ENCODE measurements at regions not wholly inside any gene's neighbourhood (a gene's known extent, or its start where the extent isn't known, plus 50 kb on each side); places are given as distances from the start of the nearest gene placed in this dataset.
"Not testable (repeated sequence)": the region's sequence is repeated elsewhere in the genome, so short reads cannot be mapped to it uniquely, and the experiment has no call there.

GRCh38 chr4:116639070-116639577 lies 446.3 kb downstream of the TRAM1L1 start:
- no peaks in the 10 kb centered on the region for H3K36me3 ChIP-seq (ENCODE audit: control insufficient read depth in 4 of 4, insufficient read depth in 4 of 4, low read length in 3 of 4)
- H3K4me1 ChIP-seq (ENCODE audit: control extremely low read depth in 1 of 4, control insufficient read depth in 4 of 4, insufficient read depth in 4 of 4, low read length in 3 of 4): peaks cover 0 to 2% (median 0%) of the 10 kb centered on the region in 4 experiments
- ChIA-PET CTCF (no interaction called here), POLR2A (no interaction called here)
- no CpG with 5 or more reads among the region's 3 CpGs for WGBS (ENCODE audit: insufficient coverage)
- no peak overlapping the region for H3K27ac ChIP-seq (ENCODE audit: insufficient read depth in 1 of 2, low read depth in 1 of 2, low read length in 2 of 2, poor library complexity in 1 of 2, severe bottlenecking in 2 of 2)
- no peak for DNase-seq
- no peaks in the 10 kb centered on the region for H3K9me3 ChIP-seq (ENCODE audit: control extremely low read depth in 1 of 5, control insufficient read depth in 4 of 5, insufficient read depth in 2 of 5, low read depth in 1 of 5, low read length in 4 of 5)
- H3K4me3 ChIP-seq (ENCODE audit: control insufficient read depth in 1 of 7, extremely low read depth in 1 of 7, insufficient read depth in 4 of 7, low read depth in 2 of 7, low read length in 6 of 7): no peak overlapping the region
- H3K27me3 ChIP-seq (replicated peaks in 2 of 5; ENCODE audit: control insufficient read depth in 4 of 5, insufficient read depth in 5 of 5, low read length in 4 of 5): no peaks in the 10 kb centered on the region

- POLR2A ChIA-PET: no interaction called here
- no peak for DNase-seq
- Histone ChIP-seq H3K36me3 (ENCODE audit: control insufficient read depth in 4 of 4, insufficient read depth in 4 of 4, low read length in 3 of 4) (no peaks in the 10 kb centered on the region), H3K4me3 (ENCODE audit: control insufficient read depth in 1 of 7, extremely low read depth in 1 of 7, insufficient read depth in 4 of 7, low read depth in 2 of 7, low read length in 6 of 7) (no peak overlapping the region), H3K27me3 (replicated peaks in 2 of 5; ENCODE audit: control insufficient read depth in 4 of 5, insufficient read depth in 5 of 5, low read length in 4 of 5) (no peaks in the 10 kb centered on the region), H3K9me3 (ENCODE audit: control extremely low read depth in 1 of 5, control insufficient read depth in 4 of 5, insufficient read depth in 2 of 5, low read depth in 1 of 5, low read length in 4 of 5) (no peaks in the 10 kb centered on the region), H3K4me1 (ENCODE audit: control extremely low read depth in 1 of 4, control insufficient read depth in 4 of 4, insufficient read depth in 4 of 4, low read length in 3 of 4) (peaks cover 0 to 2% (median 0%) of the 10 kb centered on the region in 4 experiments), H3K27ac (ENCODE audit: insufficient read depth in 1 of 2, low read depth in 1 of 2, low read length in 2 of 2, poor library complexity in 1 of 2, severe bottlenecking in 2 of 2) (no peak overlapping the region)
- CTCF ChIA-PET: no interaction called here
Observed at GRCh38 chr4:116638592-116638991, 446.8 kb downstream of the TRAM1L1 start.

- POLR2A ChIA-PET: no interaction called here
- no CpG with 5 or more reads among the region's 1 CpG for WGBS (ENCODE audit: insufficient coverage)
- CTCF ChIA-PET: no interaction called here
Observed at GRCh38 chr4:116636917-116637316, 448.5 kb downstream of the TRAM1L1 start.

GRCh38 chr4:116632269-116632668 lies 453.1 kb downstream of the TRAM1L1 start:
- no peaks in the 10 kb centered on the region for H3K27me3 ChIP-seq (replicated peaks in 2 of 5; ENCODE audit: control insufficient read depth in 4 of 5, insufficient read depth in 5 of 5, low read length in 4 of 5)
- no peak for DNase-seq
- H3K4me1 ChIP-seq (ENCODE audit: control extremely low read depth in 1 of 4, control insufficient read depth in 4 of 4, insufficient read depth in 4 of 4, low read length in 3 of 4): peaks cover 0 to 2% (median 0%) of the 10 kb centered on the region in 4 experiments
- H3K9me3 ChIP-seq (ENCODE audit: control extremely low read depth in 1 of 5, control insufficient read depth in 4 of 5, insufficient read depth in 2 of 5, low read depth in 1 of 5, low read length in 4 of 5): no peaks in the 10 kb centered on the region
- H3K27ac ChIP-seq (ENCODE audit: insufficient read depth in 1 of 2, low read depth in 1 of 2, low read length in 2 of 2, poor library complexity in 1 of 2, severe bottlenecking in 2 of 2): no peak overlapping the region
- no peaks in the 10 kb centered on the region for H3K36me3 ChIP-seq (ENCODE audit: control insufficient read depth in 4 of 4, insufficient read depth in 4 of 4, low read length in 3 of 4)
- POLR2A ChIA-PET: no interaction called here
- H3K4me3 ChIP-seq (ENCODE audit: control insufficient read depth in 1 of 7, extremely low read depth in 1 of 7, insufficient read depth in 4 of 7, low read depth in 2 of 7, low read length in 6 of 7): no peak overlapping the region
- CTCF ChIA-PET: no interaction called here

More at GRCh38 chr4:116636917-116637316, 448.5 kb downstream of the TRAM1L1 start:
- peak in 2 of 3 donors; percentile 30 to 31 for DNase-seq
- no peaks in the 10 kb centered on the region for H3K9me3 ChIP-seq (ENCODE audit: control extremely low read depth in 1 of 5, control insufficient read depth in 4 of 5, insufficient read depth in 2 of 5, low read depth in 1 of 5, low read length in 4 of 5)
- H3K4me1 ChIP-seq (ENCODE audit: control extremely low read depth in 1 of 4, control insufficient read depth in 4 of 4, insufficient read depth in 4 of 4, low read length in 3 of 4): peaks cover 0 to 2% (median 0%) of the 10 kb centered on the region in 4 experiments
- H3K36me3 ChIP-seq (ENCODE audit: control insufficient read depth in 4 of 4, insufficient read depth in 4 of 4, low read length in 3 of 4): no peaks in the 10 kb centered on the region
- H3K4me3 ChIP-seq (ENCODE audit: control insufficient read depth in 1 of 7, extremely low read depth in 1 of 7, insufficient read depth in 4 of 7, low read depth in 2 of 7, low read length in 6 of 7): no peak overlapping the region
- no peak overlapping the region for H3K27ac ChIP-seq (ENCODE audit: insufficient read depth in 1 of 2, low read depth in 1 of 2, low read length in 2 of 2, poor library complexity in 1 of 2, severe bottlenecking in 2 of 2)
- no peaks in the 10 kb centered on the region for H3K27me3 ChIP-seq (replicated peaks in 2 of 5; ENCODE audit: control insufficient read depth in 4 of 5, insufficient read depth in 5 of 5, low read length in 4 of 5)

GRCh38 chr4:116628598-116628997 lies 456.8 kb downstream of the TRAM1L1 start:
- H3K9me3 ChIP-seq (ENCODE audit: control extremely low read depth in 1 of 5, control insufficient read depth in 4 of 5, insufficient read depth in 2 of 5, low read depth in 1 of 5, low read length in 4 of 5): no peaks in the 10 kb centered on the region
- no peak for DNase-seq
- ChIA-PET CTCF (no interaction called here), POLR2A (interaction anchor here (0.6 kb wide), 1 partner anchor 1430 kb away, joined by 4 read pairs; no protein-coding TSS in a partner anchor)
- WGBS (ENCODE audit: insufficient coverage): 100% methylated on average over 1 of the region's 2 CpGs
- H3K4me3 ChIP-seq (ENCODE audit: control insufficient read depth in 1 of 7, extremely low read depth in 1 of 7, insufficient read depth in 4 of 7, low read depth in 2 of 7, low read length in 6 of 7): no peak overlapping the region
- no peak overlapping the region for H3K27ac ChIP-seq (ENCODE audit: insufficient read depth in 1 of 2, low read depth in 1 of 2, low read length in 2 of 2, poor library complexity in 1 of 2, severe bottlenecking in 2 of 2)
- no peaks in the 10 kb centered on the region for H3K36me3 ChIP-seq (ENCODE audit: control insufficient read depth in 4 of 4, insufficient read depth in 4 of 4, low read length in 3 of 4)
- no peaks in the 10 kb centered on the region for H3K4me1 ChIP-seq (ENCODE audit: control extremely low read depth in 1 of 4, control insufficient read depth in 4 of 4, insufficient read depth in 4 of 4, low read length in 3 of 4)
- H3K27me3 ChIP-seq (replicated peaks in 2 of 5; ENCODE audit: control insufficient read depth in 4 of 5, insufficient read depth in 5 of 5, low read length in 4 of 5): no peaks in the 10 kb centered on the region

GRCh38 chr4:116627545-116627944 lies 457.8 kb downstream of the TRAM1L1 start:
- DNase-seq: no peak
- no peaks in the 10 kb centered on the region for H3K9me3 ChIP-seq (ENCODE audit: control extremely low read depth in 1 of 5, control insufficient read depth in 4 of 5, insufficient read depth in 2 of 5, low read depth in 1 of 5, low read length in 4 of 5)
- POLR2A ChIA-PET: no interaction called here
- no CpG with 5 or more reads among the region's 1 CpG for whole genome bisulfite sequencing (ENCODE audit: insufficient coverage)
- no peaks in the 10 kb centered on the region for H3K27me3 ChIP-seq (replicated peaks in 2 of 5; ENCODE audit: control insufficient read depth in 4 of 5, insufficient read depth in 5 of 5, low read length in 4 of 5)
- H3K4me1 ChIP-seq (ENCODE audit: control extremely low read depth in 1 of 4, control insufficient read depth in 4 of 4, insufficient read depth in 4 of 4, low read length in 3 of 4): no peaks in the 10 kb centered on the region
- H3K36me3 ChIP-seq (ENCODE audit: control insufficient read depth in 4 of 4, insufficient read depth in 4 of 4, low read length in 3 of 4): no peaks in the 10 kb centered on the region
- no peak overlapping the region for H3K27ac ChIP-seq (ENCODE audit: insufficient read depth in 1 of 2, low read depth in 1 of 2, low read length in 2 of 2, poor library complexity in 1 of 2, severe bottlenecking in 2 of 2)
- CTCF ChIA-PET: no interaction called here
- H3K4me3 ChIP-seq (ENCODE audit: control insufficient read depth in 1 of 7, extremely low read depth in 1 of 7, insufficient read depth in 4 of 7, low read depth in 2 of 7, low read length in 6 of 7): no peak overlapping the region

GRCh38 chr4:116619508-116619907 lies 465.9 kb downstream of the TRAM1L1 start:
- H3K4me3 ChIP-seq (ENCODE audit: control insufficient read depth in 1 of 7, extremely low read depth in 1 of 7, insufficient read depth in 4 of 7, low read depth in 2 of 7, low read length in 6 of 7); H3K9me3 ChIP-seq (ENCODE audit: control extremely low read depth in 1 of 5, control insufficient read depth in 4 of 5, insufficient read depth in 2 of 5, low read depth in 1 of 5, low read length in 4 of 5); POLR2A ChIA-PET; H3K4me1 ChIP-seq (ENCODE audit: control extremely low read depth in 1 of 4, control insufficient read depth in 4 of 4, insufficient read depth in 4 of 4, low read length in 3 of 4); H3K27me3 ChIP-seq (replicated peaks in 2 of 5; ENCODE audit: control insufficient read depth in 4 of 5, insufficient read depth in 5 of 5, low read length in 4 of 5); H3K36me3 ChIP-seq (ENCODE audit: control insufficient read depth in 4 of 4, insufficient read depth in 4 of 4, low read length in 3 of 4); DNase-seq; H3K27ac ChIP-seq (ENCODE audit: insufficient read depth in 1 of 2, low read depth in 1 of 2, low read length in 2 of 2, poor library complexity in 1 of 2, severe bottlenecking in 2 of 2); CTCF ChIA-PET: not testable (repeated sequence)
- 73% methylated on average over 6 of the region's 8 CpGs for WGBS (ENCODE audit: insufficient coverage)

Data from common myeloid progenitor, CD34-positive (primary cell).